ENCODE measurements at regions not wholly inside any gene's neighbourhood (a gene's known extent, or its start where the extent isn't known, plus 50 kb on each side); places are given as distances from the start of the nearest gene placed in this dataset.

DNA sequence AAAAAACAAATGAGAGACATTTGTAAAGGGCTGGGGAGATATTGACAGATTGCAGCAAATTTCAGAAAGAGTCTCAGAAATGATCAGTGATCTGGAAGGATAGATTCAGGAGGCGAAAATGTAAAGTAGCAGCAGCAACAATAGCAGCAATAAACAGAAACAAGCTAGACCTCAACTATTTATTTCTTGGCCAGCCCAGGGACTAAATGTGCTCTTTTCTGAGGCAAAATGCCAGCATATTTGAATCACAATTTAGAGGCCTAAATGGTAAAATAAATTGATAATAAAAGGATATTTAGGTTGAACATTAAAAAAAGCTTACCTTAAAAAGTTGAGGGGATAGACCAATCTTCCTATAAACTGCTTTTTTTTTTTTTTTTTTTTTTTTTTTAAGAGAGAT, 134.6 kb upstream of the ITGB1 start:
- Histone ChIP-seq H2AK5ac (ENCODE audit: low read depth, low read length) (no peak overlapping the region), H3K9me3 (ENCODE audit: insufficient read depth in 2 of 2, low read depth in 1 of 2, low read length in 1 of 2) (peaks cover 18 to 25% of the 10 kb centered on the region in 2 experiments), H2BK12ac (ENCODE audit: low read depth, low read length) (no peak overlapping the region), H2BK20ac (ENCODE audit: low read length) (no peak overlapping the region), H3K27me3 (replicated peaks in 1 of 4; ENCODE audit: control insufficient read depth in 3 of 4, extremely low read depth in 1 of 4, insufficient read depth in 3 of 4, low read length in 3 of 4) (no peaks in the 10 kb centered on the region), H2BK5ac (ENCODE audit: low read depth, low read length) (no peak overlapping the region), H4K91ac (replicated peaks; ENCODE audit: insufficient read length, low read length) (no peak overlapping the region), H3K4me1 (replicated peaks in 1 of 4; ENCODE audit: control insufficient read depth in 3 of 4, insufficient read depth in 4 of 4, low read length in 3 of 4) (peaks cover 0 to 3% (median 0%) of the 10 kb centered on the region in 4 experiments; a peak in 1 of 7 replicates), H3K56ac (replicated peaks; ENCODE audit: insufficient read length, low read depth, low read length) (no peak overlapping the region), H3K27ac (ENCODE audit: low read depth, low read length) (no peak overlapping the region), H2BK15ac (ENCODE audit: low read length) (no peak overlapping the region), H3K36me3 (ENCODE audit: control insufficient read depth in 2 of 4, insufficient read depth in 4 of 4, low read length in 3 of 4) (peaks cover 0 to 12% (median 5%) of the 10 kb centered on the region in 4 experiments; a peak in 3 of 8 replicates), H4K5ac (ENCODE audit: insufficient read length, low read depth, low read length) (no peak overlapping the region), H3K23me2 (ENCODE audit: low read depth, low read length) (no peaks in the 10 kb centered on the region), H4K8ac (ENCODE audit: extremely low read depth, insufficient read depth, low read length) (no peak overlapping the region), H3K79me1 (ENCODE audit: low read depth, low read length) (no peaks in the 10 kb centered on the region), H4K20me1 (replicated peaks in 1 of 2; ENCODE audit: control insufficient read depth in 1 of 2, insufficient read depth in 2 of 2, low read length in 2 of 2) (no peaks in the 10 kb centered on the region), H3K4me3 (ENCODE audit: extremely low read depth in 1 of 4, insufficient read depth in 2 of 4, low read depth in 3 of 4, low read length in 4 of 4) (no peak overlapping the region), H3K4me2 (ENCODE audit: insufficient read depth in 1 of 2, low read depth in 2 of 2, low read length in 2 of 2) (no peak overlapping the region), H2BK120ac (replicated peaks; ENCODE audit: low read depth, low read length) (no peak overlapping the region), H3K23ac (ENCODE audit: insufficient read length) (no peak overlapping the region), H3K18ac (ENCODE audit: extremely low read depth, low read length) (no peak overlapping the region), H2AFZ (ENCODE audit: low read length) (peak overlapping the region; percentile 7; the same call in 1 of the 2 replicates), H3K9ac (replicated peaks in 1 of 4; ENCODE audit: extremely low read depth in 1 of 4, low read depth in 3 of 4, low read length in 3 of 4) (no peak overlapping the region), H3K4ac (replicated peaks; ENCODE audit: insufficient read length, low read depth, low read length) (no peak overlapping the region), H3K79me2 (ENCODE audit: control insufficient read depth in 1 of 2, insufficient read depth in 2 of 2, low read length in 2 of 2) (no peaks in the 10 kb centered on the region), H3K14ac (ENCODE audit: insufficient read length) (no peak overlapping the region)
- ChIA-PET POLR2A (ENCODE audit: partially characterized antibody) (no interaction called here), CTCF (ENCODE audit: partially characterized antibody) (interaction anchor here (2.0 to 3.5 kb wide), 2 partner anchors 14 to 25 kb away, joined by 5 to 14 read pairs; no protein-coding TSS in a partner anchor)
- 95% methylated on average over 1 of the region's 1 CpG; no CpG with 5 or more reads in 1 of the 2 experiments for WGBS, 2 experiments (ENCODE audit: extremely low coverage in 1 of 2, insufficient coverage in 1 of 2, insufficient read length in 1 of 2, insufficient replicate concordance in 2 of 2, low coverage in 1 of 2, low lambda C conversion rate in 2 of 2, missing lambda C conversion rate in 1 of 2)
- TF ChIP-seq CBX5 (IDR thresholded peaks at IDR 0.05; ENCODE audit: low read depth, low read length) (no peak), SAP30 (IDR thresholded peaks at IDR 0.05; ENCODE audit: insufficient read depth, insufficient replicate concordance, low read length) (no peak), MAFK (IDR thresholded peaks at IDR 0.05; ENCODE audit: low read depth, low read length) (no peak), JUND (IDR thresholded peaks at IDR 0.05; ENCODE audit: low read length) (no peak)
- TF ChIP-seq, protein P1, sequence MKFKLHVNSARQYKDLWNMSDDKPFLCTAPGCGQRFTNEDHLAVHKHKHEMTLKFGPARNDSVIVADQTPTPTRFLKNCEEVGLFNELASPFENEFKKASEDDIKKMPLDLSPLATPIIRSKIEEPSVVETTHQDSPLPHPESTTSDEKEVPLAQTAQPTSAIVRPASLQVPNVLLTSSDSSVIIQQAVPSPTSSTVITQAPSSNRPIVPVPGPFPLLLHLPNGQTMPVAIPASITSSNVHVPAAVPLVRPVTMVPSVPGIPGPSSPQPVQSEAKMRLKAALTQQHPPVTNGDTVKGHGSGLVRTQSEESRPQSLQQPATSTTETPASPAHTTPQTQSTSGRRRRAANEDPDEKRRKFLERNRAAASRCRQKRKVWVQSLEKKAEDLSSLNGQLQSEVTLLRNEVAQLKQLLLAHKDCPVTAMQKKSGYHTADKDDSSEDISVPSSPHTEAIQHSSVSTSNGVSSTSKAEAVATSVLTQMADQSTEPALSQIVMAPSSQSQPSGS (IDR thresholded peaks at IDR 0.05; ENCODE audit: low read length), result no peak
- FAIRE-seq, result no peak
- no peak for DNase-seq (ENCODE audit: low read depth in 1 of 2, low spot score in 2 of 2)

Data from H1 (cell line).